Activated CD8-positive, alpha-beta T cell treated with anti-CD3 and anti-CD28 coated beads, Interleukin-2, amount 10 ng/mL, durations not matched to agents 7 days and 5 days (primary cell): ENCODE measurements at regions not wholly inside any gene's neighbourhood (a gene's known extent, or its start where the extent isn't known, plus 50 kb on each side); places are given as distances from the start of the nearest gene placed in this dataset.
"Not testable (repeated sequence)": the region's sequence is repeated elsewhere in the genome, so short reads cannot be mapped to it uniquely, and the experiment has no call there.

Experiments used
- ATAC-seq: fragments of 150-1000 bp; cut with Tn5 transposase; one replicate; pipeline ENCODE4 v1.10.0; 2021; ENCODE audit warnings: moderate library complexity
- CTCF ChIA-PET: fragments of 350-600 bp; sonication (Branson Sonifier 250); formaldehyde crosslinking; loops from one replicate; lab custom pipeline; 2021; ENCODE audit warnings: antibody characterized with exemption; lab: Charles Lee
- POLR2A ChIA-PET: fragments of 350-600 bp; sonication (Branson Sonifier 250); formaldehyde crosslinking; loops from one replicate; lab custom pipeline; 2021; ENCODE audit warnings: antibody characterized with exemption; lab: Charles Lee
- DNase-seq: peaks from one replicate; pipeline ENCODE4 v3.0.0-alpha.2; 2020
- H3K27ac Mint-ChIP-seq: one replicate; pipeline ENCODE4 v1.8.0; 2021; ENCODE audit warnings: mild to moderate bottlenecking, mixed read lengths
- H3K27me3 Mint-ChIP-seq: one replicate; pipeline ENCODE4 v1.8.0; 2021; ENCODE audit warnings: low read depth, mixed read lengths
- H3K36me3 Mint-ChIP-seq: one replicate; pipeline ENCODE4 v1.8.0; 2021; ENCODE audit warnings: low read depth, mixed read lengths
- H3K4me1 Mint-ChIP-seq: one replicate; pipeline ENCODE4 v1.8.0; 2021; ENCODE audit warnings: low read depth, mixed read lengths
- H3K4me3 Mint-ChIP-seq: one replicate; pipeline ENCODE4 v1.8.0; 2021; ENCODE audit warnings: mild to moderate bottlenecking, mixed read lengths
- H3K9me3 Mint-ChIP-seq: one replicate; pipeline ENCODE4 v1.8.0; 2022; ENCODE audit warnings: mixed read lengths; ENCODE audit not compliant: insufficient read depth

GRCh38 chr4:159934602-159935001, 831.7 kb downstream of the RAPGEF2 start:
- CTCF ChIA-PET, POLR2A ChIA-PET, H3K27ac Mint-ChIP-seq, H3K4me3 Mint-ChIP-seq, ATAC-seq, H3K4me1 Mint-ChIP-seq, DNase-seq, H3K36me3 Mint-ChIP-seq, H3K27me3 Mint-ChIP-seq: not testable (repeated sequence)
- H3K9me3 Mint-ChIP-seq: peaks cover 16% of the 10 kb centered on the region

- Mint-ChIP-seq H3K27me3 (no peaks in the 10 kb centered on the region), H3K27ac (no peak overlapping the region), H3K9me3 (peaks cover 9% of the 10 kb centered on the region), H3K36me3 (no peaks in the 10 kb centered on the region), H3K4me1 (no peaks in the 10 kb centered on the region), H3K4me3 (no peak overlapping the region)
- ChIA-PET CTCF (no interaction called here), POLR2A (no interaction called here)
- ATAC-seq (no peak), DNase-seq (no peak)
Observed at GRCh38 chr4:159937595-159937994, 834.7 kb downstream of the RAPGEF2 start.

- POLR2A ChIA-PET, H3K9me3 Mint-ChIP-seq, ATAC-seq, CTCF ChIA-PET, DNase-seq, H3K36me3 Mint-ChIP-seq, H3K27ac Mint-ChIP-seq, H3K27me3 Mint-ChIP-seq, H3K4me3 Mint-ChIP-seq, H3K4me1 Mint-ChIP-seq: not testable (repeated sequence)
Observed at GRCh38 chr4:159939681-159940080, 836.8 kb downstream of the RAPGEF2 start.

GRCh38 chr4:159941076-159941475, 838.2 kb downstream of the RAPGEF2 start:
- ATAC-seq (no peak), DNase-seq (no peak)
- ChIA-PET CTCF (no interaction called here), POLR2A (no interaction called here)
- Mint-ChIP-seq H3K4me3 (no peak overlapping the region), H3K36me3 (no peaks in the 10 kb centered on the region), H3K9me3 (no peaks in the 10 kb centered on the region), H3K27ac (no peak overlapping the region), H3K4me1 (no peaks in the 10 kb centered on the region), H3K27me3 (no peaks in the 10 kb centered on the region)

- H3K9me3 Mint-ChIP-seq: no peaks in the 10 kb centered on the region
- H3K27ac Mint-ChIP-seq: no peak overlapping the region
- H3K4me1 Mint-ChIP-seq: no peaks in the 10 kb centered on the region
- ATAC-seq (no peak), DNase-seq (no peak)
- ChIA-PET POLR2A (no interaction called here), CTCF (no interaction called here)
- H3K4me3 Mint-ChIP-seq: no peak overlapping the region
- H3K36me3 Mint-ChIP-seq: no peaks in the 10 kb centered on the region
- no peaks in the 10 kb centered on the region for H3K27me3 Mint-ChIP-seq
Observed at GRCh38 chr4:159944477-159944876, 841.6 kb downstream of the RAPGEF2 start.

- ATAC-seq (no peak), DNase-seq (no peak)
- Mint-ChIP-seq H3K9me3 (no peaks in the 10 kb centered on the region), H3K27me3 (no peaks in the 10 kb centered on the region), H3K4me3 (no peak overlapping the region), H3K36me3 (no peaks in the 10 kb centered on the region), H3K4me1 (no peaks in the 10 kb centered on the region), H3K27ac (no peak overlapping the region)
- POLR2A ChIA-PET: no interaction called here
- CTCF ChIA-PET: interaction anchor here (0.9 to 2.1 kb wide), 2 partner anchors 10 to 19 kb away, joined by 3 to 7 read pairs; no protein-coding TSS in a partner anchor
Observed at GRCh38 chr4:159946983-159947615, 844.2 kb downstream of the RAPGEF2 start.

- ATAC-seq (no peak), DNase-seq (no peak)
- CTCF ChIA-PET: no interaction called here
- no peaks in the 10 kb centered on the region for H3K9me3 Mint-ChIP-seq
- no peaks in the 10 kb centered on the region for H3K36me3 Mint-ChIP-seq
- H3K4me3 Mint-ChIP-seq: no peak overlapping the region
- no peaks in the 10 kb centered on the region for H3K27me3 Mint-ChIP-seq
- H3K4me1 Mint-ChIP-seq: no peaks in the 10 kb centered on the region
- H3K27ac Mint-ChIP-seq: no peak overlapping the region
- POLR2A ChIA-PET: no interaction called here
Observed at GRCh38 chr4:159950707-159951106, 847.8 kb downstream of the RAPGEF2 start.

GRCh38 chr4:159966746-159967145, 863.9 kb downstream of the RAPGEF2 start:
- Mint-ChIP-seq H3K27me3 (no peaks in the 10 kb centered on the region), H3K4me1 (no peaks in the 10 kb centered on the region), H3K9me3 (no peaks in the 10 kb centered on the region), H3K36me3 (no peaks in the 10 kb centered on the region), H3K27ac (no peak overlapping the region), H3K4me3 (no peak overlapping the region)
- ChIA-PET POLR2A (no interaction called here), CTCF (interaction anchor here (0.7 to 1.2 kb wide), 2 partner anchors 10 to 20 kb away, joined by 3 to 4 read pairs; no protein-coding TSS in a partner anchor)
- no peak for ATAC-seq
- no peak for DNase-seq

- DNase-seq, POLR2A ChIA-PET, H3K36me3 Mint-ChIP-seq, H3K27me3 Mint-ChIP-seq, H3K4me3 Mint-ChIP-seq, ATAC-seq, H3K27ac Mint-ChIP-seq, CTCF ChIA-PET, H3K9me3 Mint-ChIP-seq, H3K4me1 Mint-ChIP-seq: not testable (repeated sequence)
Observed at GRCh38 chr4:159976871-159977482, 874.1 kb downstream of the RAPGEF2 start.

- POLR2A ChIA-PET: no interaction called here
- CTCF ChIA-PET: no interaction called here
- H3K9me3 Mint-ChIP-seq: no peaks in the 10 kb centered on the region
- no peaks in the 10 kb centered on the region for H3K36me3 Mint-ChIP-seq
- no peaks in the 10 kb centered on the region for H3K4me1 Mint-ChIP-seq
- no peak overlapping the region for H3K4me3 Mint-ChIP-seq
- DNase-seq (no peak), ATAC-seq (no peak)
- no peaks in the 10 kb centered on the region for H3K27me3 Mint-ChIP-seq
- no peak overlapping the region for H3K27ac Mint-ChIP-seq
Observed at GRCh38 chr4:159977907-159978617, 875.2 kb downstream of the RAPGEF2 start.

GRCh38 chr4:159979351-159979750, 876.5 kb downstream of the RAPGEF2 start:
- H3K9me3 Mint-ChIP-seq: no peaks in the 10 kb centered on the region
- ATAC-seq: no peak
- no peaks in the 10 kb centered on the region for H3K36me3 Mint-ChIP-seq
- H3K27me3 Mint-ChIP-seq: no peaks in the 10 kb centered on the region
- POLR2A ChIA-PET: no interaction called here
- DNase-seq: no peak
- no peak overlapping the region for H3K27ac Mint-ChIP-seq
- no peak overlapping the region for H3K4me3 Mint-ChIP-seq
- CTCF ChIA-PET: no interaction called here
- no peaks in the 10 kb centered on the region for H3K4me1 Mint-ChIP-seq

GRCh38 chr4:159979953-159980352, 877.1 kb downstream of the RAPGEF2 start:
- ATAC-seq (no peak), DNase-seq (no peak)
- Mint-ChIP-seq H3K36me3 (no peaks in the 10 kb centered on the region), H3K27me3 (no peaks in the 10 kb centered on the region), H3K4me1 (no peaks in the 10 kb centered on the region), H3K9me3 (no peaks in the 10 kb centered on the region), H3K27ac (no peak overlapping the region), H3K4me3 (no peak overlapping the region)
- POLR2A ChIA-PET: no interaction called here
- CTCF ChIA-PET: no interaction called here
